ENCODE measurements at regions not wholly inside any gene's neighbourhood (a gene's known extent, or its start where the extent isn't known, plus 50 kb on each side); places are given as distances from the start of the nearest gene placed in this dataset.
"Not testable (repeated sequence)": the region's sequence is repeated elsewhere in the genome, so short reads cannot be mapped to it uniquely, and the experiment has no call there.

DNA sequence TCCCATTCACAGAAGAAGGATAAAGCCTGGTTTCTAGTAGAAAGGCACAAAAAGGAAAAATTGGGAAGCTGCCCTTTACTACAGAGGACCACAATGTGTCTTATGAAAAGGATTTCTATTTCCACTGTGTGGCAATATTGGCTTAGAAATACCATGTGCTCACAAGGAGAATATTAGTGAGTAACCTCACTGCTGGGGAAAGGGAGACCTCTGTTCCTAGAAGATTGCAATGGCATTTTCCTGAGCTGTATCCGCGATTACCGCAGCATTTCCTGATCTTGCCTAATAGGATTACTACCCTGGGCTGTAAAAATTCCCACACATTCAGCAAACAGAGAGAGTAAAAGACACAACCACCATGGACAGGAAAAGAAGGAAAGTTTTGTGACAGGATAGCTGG lies 308.8 kb upstream of the TECRL start:
- DNase-seq: no peak

DNA sequence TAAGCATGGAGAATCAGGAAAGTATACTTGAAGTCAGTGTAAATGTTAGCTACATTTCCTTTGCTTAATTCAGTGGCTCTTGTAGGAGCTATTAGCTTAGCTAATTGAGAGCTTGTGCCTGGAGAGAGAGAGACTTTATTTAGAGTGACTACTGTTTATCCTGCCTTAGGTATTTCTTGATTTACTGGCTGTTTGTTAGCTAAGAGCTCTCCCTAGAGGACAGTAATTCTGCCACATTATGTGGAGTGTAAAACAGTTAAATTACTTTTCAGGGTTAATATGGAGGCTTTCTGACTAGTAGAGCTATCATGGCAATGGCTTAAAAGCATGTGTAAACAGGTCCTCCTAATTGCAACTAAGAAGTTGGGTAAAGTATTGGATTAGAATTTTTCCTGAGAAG lies 306.5 kb upstream of the TECRL start:
- no peak for DNase-seq

DNA sequence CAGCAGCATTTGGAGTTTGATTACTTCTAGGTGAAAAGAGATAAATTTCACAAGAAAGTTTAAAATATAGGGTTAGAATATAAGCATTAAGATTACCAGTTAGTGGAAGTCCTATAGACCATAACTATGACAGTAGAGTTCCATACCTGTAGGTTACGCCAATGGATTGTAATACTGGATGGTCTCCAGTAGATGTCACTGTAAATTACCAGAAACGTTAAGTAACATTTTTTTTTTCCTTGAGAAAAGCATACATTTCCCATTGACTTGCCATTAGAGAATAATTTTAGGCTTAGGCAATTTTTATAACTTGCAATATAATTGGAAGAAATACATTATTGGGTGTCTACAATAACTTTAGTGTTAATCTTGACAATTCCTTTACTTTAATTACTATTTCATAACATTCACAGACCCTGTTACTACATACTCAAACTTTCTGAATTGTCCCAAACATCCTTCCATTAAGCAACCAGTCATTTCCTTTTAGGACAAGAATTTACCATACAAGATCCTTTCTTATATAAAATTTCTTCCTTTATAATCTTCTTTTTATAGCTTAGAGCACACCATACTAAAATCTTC lies 304.1 kb upstream of the TECRL start:
- DNase-seq: no peak

DNA sequence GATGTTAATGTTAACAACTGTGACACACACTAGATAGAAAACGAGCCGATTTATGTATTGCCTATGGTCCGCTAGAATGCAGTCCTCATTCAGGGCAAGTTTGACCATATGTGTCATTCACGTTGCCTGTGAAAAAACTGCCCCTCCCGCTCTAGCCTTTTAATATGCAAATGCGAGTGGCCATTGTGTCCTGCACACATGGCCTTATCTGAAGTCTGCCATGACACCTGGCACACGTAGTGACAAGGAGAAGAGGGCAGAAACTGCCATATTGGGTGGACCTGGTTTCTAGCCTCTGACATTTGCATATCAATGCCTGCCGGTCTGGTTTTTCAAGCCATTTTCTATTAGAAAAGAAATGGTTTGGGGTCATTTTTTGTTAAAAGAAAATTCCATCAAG lies 303.3 kb upstream of the TECRL start:
- DNase-seq: no peak

DNA sequence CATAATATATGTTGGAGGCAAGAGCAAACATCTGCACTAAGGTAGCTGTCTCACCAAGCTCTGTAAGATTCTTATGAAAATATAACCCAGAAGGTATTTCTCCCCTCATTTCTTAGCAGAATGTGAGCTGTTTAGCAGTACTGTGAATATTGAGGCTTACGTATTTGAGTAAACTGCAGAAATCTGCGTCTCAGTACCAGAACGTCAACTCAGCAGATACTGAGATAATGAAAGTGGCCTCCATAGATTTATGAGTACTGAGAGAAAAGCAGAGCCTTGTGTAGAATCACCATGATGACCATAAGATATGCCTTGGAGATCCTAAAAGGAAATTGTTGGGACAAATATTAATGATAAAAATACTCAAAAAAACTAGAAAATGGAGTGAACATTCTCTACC lies 296.7 kb upstream of the TECRL start:
- no peak for DNase-seq

DNA sequence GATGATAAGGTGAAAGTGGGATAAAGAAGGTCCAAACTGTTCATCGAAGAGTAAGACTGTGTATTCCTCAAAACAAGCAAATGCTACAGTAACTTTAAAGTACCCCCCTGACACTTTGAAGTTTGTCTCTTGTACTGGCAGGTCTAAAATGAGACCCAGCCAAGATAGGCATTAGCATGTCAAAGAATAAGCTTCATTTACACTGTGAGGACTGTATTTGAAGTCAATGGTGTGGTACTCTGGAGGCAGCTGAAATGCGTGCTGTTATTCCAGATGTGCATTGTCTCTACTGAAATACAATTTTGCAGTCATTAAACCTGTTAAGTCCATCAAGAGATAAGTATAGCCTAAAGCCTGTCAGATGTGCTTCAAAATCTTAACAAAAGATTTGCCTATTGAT lies 288.9 kb upstream of the TECRL start:
- no peak for DNase-seq

DNA sequence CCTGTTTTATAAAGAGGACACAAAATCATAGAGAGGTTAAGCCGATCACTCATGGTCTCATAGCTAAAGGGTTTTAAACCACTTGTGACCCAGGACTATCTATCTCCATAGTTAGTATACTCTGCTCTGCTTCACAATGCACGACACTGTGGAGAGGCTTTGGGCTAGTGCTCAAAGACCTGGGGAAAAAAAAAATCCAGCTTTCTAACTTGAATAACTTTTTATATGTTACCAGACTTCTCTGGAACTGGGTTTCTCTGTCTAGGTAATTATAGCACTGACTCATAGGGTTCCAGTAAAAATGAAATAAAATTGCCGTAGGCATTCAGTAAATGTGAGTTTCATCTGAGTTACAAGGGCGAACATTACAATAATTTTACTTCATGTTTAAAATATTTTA lies 273.7 kb upstream of the TECRL start:
- no peak for DNase-seq

DNA sequence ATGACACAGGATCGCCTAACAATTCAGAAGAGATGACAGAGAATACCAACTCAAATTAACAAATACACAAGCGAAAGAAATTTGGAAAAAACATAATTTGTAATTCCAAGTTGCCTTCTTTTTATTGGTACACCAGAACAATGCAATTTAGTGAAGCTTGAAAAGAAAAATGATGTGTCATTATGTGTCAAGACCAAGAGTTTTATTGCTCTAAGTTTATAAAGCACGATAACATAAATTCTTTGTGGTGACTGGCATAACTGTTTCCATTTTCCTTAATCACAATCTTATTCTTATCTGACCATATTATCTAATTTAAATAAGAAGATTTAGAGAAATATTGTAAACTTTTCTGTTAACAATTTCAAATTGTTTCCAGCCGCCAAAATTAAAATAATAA lies 273.2 kb upstream of the TECRL start:
- no peak for DNase-seq

DNA sequence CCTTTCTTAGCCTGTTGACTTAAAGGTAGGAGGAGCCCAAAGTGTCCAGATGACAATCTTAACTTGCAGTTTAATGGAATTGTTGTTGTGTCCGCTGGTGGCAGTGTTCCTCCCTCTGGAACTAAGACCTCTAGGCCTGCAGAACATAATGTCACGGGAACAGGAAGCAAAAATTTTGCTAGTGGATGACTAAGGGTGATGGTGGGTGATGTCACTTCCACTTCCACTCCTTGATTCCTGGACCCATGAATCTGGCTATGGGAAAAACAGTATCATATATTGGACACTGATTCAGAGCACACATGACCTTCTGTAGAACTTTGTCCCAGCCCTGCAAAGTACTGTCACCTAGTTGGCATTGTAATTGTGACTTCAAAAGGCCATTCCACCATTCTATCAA lies 263.9 kb upstream of the TECRL start:
- not testable (repeated sequence) for DNase-seq

DNA sequence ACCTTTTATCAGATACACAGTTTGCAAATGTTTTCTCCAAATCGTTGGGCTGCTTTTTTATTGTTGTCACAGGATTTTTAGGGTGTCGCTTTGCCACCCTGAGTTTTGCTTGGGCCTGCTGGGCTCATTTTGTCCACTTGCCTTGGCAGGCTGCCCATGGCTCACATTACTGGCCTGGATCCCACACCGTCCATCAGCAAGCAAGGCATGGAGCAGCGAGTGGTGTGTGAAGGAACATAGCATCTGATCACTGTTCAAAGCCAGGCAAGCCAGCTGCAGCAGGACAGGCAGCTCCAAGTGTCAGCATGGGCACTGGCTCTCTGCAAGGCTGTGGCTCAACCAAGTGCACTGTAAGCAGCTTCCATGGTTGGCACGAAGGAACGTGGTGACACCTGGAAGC lies 261.4 kb upstream of the TECRL start:
- no peak for DNase-seq

DNA sequence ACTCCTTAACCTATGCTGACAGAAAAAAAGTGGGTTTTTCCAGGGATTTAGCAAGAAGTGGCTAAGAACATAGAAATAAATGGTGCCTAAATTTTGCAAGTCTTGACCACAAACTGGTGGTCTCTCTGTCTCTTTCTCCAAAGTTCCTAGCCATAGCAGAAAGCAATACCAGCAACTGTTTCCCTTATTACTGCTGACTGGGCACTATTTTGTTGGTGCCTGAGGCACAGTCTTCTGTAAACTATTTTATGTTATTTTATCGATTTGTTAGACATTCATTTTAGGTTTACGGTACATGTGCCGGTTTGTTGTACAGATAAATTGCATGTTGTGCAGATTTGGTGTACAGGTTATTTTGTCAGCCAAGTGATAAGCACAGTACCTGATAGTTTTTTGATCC lies 234.6 kb upstream of the TECRL start:
- DNase-seq: no peak

DNA sequence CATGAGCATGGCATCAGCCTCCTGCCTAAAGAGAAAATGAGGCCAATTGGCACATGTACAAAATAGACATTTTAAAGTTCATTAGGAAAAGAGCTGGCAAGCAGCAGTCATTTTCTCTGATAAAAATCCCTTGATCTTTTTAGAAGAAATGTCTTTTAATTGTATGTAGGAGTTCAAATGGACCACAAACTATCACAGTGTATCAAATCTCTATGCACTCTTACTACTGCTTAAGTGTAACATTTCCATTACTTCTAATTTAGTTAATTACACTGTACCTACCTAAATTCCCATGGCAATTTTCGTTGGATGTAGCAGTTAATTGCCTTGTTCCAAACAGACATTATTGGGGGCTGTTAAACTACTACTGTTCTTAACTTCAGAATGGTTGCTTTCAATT lies 233.7 kb upstream of the TECRL start:
- DNase-seq: no peak

DNA sequence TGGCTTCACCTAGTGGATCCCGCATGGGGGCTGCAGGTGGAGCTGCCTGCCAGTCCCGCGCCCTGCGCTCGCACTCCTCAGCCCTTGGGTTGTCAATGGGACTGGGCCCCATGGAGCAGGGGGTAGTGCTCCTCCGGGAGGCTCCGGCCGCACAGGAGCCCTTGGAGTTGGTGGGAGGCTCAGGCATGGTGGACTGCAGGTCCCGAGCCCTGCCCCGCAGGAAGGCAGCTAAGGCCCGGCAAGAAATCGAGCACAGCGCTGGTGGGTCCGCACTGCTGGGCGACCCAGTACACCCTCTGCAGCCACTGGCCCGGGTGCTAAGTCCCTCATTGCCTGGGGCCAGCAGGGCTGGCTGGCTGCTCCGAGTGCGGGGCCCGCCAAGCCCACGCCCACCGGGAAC lies 231.2 kb upstream of the TECRL start:
- not testable (repeated sequence) for DNase-seq

DNA sequence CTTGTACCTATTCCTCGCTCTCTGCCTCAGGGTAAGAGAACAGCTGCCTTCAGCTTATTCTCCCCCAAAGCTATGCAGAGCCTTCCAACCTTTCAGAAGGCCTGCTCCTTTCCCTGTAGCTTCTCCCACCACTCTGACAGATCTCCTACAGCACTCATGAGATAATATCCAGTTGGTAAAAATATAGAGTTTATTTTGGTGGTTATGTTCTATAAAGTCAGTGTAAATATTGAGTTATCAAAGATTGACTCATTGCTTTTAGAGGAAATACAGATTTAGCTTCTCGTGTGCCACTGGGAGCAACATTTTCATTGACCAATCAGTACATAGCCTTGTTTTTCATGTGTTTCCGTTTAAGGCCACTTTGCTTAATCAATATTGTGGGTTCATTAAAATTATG lies 216.2 kb upstream of the TECRL start:
- DNase-seq: no peak

DNA sequence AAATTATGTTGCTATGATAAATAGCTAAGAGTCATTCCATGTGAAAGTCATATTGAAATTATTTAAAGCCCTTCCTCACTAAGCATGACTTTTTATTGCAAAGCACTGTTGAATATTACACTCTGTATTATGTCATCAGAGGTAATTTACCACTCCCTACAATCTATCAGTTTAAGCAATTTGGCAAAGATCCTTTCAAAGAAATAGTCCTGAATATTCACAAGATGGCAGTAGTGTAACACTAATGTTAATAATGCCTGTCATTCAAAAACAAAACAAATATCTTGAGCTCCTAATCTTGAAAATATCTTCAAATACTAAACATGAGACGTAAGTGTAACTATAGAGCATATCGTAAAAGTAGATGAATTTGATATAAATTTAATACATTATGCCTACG lies 208.6 kb upstream of the TECRL start:
- DNase-seq: no peak

DNA sequence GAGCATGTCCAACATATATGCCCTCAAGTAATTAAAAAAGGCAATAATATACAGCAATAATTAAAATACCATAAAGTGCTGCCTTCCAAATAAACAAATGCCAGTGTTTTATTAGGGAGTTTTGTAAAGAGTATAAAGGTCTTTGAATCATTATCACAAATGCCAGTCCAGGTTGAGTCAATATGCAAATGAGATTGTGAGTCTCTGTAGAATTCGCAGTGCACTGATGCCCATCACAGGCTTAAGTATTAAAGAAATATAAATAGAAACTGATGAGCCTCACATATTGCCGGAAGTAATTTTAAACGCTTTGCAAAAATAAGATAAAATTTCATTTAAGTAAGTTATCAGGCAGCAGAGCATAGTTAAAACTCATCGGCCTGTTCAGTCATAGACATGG lies 205.0 kb upstream of the TECRL start:
- no peak for DNase-seq

DNA sequence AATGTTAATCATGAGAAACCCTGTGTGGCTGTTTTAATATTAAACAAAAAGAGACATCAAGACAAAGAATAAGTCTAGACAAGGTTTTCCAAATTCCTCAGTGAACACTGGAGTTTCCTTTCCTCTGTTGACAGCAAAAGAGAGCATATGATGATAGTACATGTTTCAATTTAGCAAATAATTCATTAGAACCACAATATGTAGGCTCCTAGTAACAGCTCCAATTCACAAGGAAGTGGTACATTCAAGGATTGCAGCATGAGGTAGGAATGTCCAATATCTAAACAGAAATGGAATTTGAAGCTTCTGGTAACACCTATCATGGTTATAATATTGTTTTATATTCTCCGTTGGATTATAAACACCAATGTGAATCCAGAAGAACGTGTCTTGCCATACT lies 203.8 kb upstream of the TECRL start:
- no peak for DNase-seq

DNA sequence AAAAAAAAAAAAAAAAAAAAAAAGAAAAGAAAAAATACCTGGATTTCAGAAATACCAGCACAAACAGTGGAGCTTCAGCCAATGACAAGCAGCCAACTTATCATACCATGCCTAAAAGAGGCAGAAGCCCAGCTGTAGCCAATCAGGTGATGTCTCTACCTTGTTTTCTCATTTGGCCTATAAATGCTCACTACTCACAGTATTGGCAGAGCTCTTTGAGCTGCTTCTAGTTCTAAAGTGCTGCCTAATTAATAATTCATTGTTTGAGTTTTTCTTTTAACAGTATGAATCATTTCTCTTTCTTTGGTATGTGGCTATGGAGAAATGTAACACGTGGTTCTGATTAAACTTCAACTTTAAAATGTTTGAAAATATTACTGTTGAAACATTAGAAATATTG lies 188.8 kb upstream of the TECRL start:
- no peak for DNase-seq

DNA sequence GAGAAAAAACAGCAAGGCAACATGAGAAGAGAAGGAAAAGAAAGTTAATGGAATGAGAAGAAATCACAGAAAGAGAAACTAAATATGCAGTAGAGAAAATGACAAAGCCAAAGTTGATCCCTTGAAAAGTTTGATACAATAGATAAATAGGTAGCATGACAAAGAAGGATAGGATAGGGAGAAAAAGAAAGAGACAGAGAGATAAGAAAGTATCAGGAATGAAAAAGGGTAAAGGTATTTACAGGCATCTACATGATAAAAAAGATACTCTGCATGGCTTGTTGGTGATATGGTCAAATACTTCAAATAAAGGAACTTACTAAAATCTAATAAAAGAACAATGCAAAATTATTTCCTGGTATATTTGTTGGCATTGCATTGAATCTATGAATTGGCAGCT lies 185.5 kb upstream of the TECRL start:
- DNase-seq: no peak

DNA sequence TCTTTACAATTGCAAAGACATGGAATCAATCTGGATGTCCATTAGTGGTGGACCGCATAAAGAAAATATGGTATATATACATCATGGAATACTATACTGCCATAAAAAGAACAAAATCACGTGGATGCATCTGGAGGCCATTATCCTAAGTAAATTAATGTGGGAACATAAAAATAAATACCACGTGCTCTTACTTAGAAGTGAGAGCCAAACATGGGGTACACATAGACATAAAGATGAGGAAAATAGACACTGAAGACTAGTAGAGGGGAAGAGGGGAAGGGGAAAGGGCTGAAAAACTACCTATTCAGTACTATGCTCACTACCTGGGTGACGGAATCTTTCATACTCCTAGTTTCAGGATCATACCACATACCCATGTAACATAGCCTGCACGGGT lies 179.3 kb upstream of the TECRL start:
- DNase-seq: no peak

DNA sequence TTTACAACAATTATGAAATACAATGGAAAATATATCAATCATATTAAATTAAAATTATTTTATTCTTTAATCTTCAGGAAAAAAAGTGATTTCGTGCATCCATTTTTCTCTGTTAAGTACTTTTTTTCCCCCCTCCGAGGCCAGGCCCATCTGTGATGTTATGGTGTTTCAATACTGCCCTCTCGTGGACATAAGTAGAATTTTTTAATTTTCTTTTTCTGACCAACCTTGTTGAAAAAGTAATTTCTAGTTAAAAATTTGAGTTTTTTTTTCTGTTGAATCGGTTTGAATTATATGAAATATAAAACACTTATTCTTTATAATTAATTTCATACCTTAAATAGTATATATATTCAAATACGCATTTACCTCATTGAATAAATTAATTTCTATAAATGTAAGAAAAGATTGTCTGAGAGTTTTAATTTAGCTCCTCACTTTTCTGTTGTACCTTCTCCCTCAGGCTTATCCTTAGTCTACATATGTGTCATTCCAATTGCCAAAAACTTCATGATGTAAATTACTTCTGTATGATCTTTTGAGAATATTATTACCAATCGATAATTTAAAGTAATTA lies 175.8 kb upstream of the TECRL start:
- DNase-seq: no peak

DNA sequence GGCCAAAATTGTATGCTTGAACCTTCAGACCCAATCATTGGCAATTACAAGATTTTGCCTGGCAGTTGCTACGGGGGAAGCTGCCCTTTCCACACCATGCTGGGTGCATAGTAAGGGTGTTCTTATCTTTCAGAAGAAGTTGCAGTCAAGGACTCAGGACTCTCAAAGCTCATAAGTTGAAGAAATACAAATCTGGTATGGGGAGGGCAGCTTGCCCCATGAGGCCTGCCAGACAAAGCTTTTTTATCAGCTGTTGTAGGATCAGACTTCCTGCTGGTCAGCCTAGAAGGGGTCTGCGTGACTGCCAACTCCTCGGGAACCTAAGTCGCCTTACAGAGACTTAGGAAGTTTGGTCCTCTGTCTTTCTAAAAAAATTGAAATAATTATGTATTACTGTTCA lies 174.9 kb upstream of the TECRL start:
- DNase-seq: no peak

DNA sequence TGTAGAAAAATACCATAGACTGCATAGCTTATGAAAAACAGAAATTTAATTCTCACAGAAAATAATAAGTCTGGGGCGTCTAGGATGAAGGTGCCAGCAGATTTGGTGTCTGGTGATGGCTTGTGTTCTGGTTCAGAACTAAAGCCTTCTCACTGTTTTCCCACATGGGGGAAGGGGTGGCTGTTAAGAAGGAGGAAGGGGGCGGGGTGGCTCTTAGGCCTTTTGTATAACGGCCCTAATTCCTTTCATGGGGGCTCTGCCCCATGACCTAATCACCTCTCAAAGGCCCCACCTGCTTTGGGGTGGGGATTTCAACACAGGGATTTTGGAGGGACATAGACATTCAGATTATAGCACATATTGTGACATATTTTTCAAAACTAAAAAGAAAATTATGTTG lies 173.2 kb upstream of the TECRL start:
- no peak for DNase-seq

DNA sequence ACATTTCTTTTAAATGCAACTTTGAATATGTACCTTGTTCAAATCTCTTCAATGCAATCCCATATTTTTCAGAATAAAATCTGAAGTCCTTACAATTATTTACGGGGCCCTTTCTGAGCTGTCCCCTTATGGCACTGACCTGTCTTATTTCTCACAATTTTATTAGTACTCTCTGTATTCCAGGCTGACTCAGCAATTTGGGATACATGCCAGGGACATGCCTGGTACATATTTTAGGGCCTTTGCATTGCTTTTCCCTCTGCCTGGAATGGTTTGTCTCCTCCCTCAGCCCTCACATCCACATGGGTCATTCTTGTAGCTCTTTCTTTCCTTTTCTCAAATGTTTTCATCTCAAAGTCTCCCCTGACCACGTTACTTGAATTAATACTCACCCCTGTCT lies 172.2 kb upstream of the TECRL start:
- no peak for DNase-seq

DNA sequence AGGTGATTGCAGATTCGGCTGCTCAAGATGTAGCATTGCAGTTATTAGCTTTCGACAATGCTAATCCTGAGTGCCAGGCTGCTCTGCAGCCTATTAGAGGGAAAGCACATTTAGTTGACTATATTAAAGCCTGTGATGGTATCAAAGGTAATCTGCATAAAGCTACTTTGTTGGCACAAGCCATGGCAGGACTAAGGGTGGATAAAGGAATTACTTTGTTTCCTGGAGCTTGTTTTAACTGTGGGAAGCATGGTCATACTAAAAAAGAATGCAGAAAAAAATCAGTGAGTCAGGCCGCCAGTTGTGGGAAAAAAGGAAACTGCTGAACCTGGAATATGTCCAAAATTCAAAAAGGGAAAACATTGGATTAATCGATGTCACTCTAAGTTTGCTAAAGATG lies 154.9 kb upstream of the TECRL start:
- no peak for DNase-seq

DNA sequence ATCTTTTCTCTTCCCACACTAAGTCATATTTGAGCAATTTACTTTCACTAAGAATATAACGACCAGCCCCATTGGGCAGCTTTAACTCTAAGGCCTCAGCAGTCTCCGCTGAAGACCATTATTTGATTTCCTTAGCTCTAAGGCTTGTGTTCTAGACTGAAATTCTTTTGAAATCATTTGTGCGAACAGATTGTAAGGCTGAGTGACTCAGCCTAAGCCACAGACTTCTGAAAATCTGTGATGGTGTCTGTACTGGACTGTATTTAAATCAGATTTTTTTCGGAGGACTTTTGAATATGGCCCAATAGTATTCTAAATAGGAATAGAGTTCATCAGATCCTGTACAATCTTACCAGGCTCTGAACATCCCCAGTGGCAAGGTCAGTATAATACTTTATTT lies 150.3 kb upstream of the TECRL start:
- DNase-seq: no peak
